HepG2 (cell line): ENCODE measurements at regions not wholly inside any gene's neighbourhood (a gene's known extent, or its start where the extent isn't known, plus 50 kb on each side); places are given as distances from the start of the nearest gene placed in this dataset.

Experiments
- MEIS2 ChIP-seq: sonication (generic); formaldehyde crosslinking; IDR thresholded peaks from 2 replicates; pipeline ENCODE4 v1.9.0; 2021; ENCODE audit warnings: mild to moderate bottlenecking, missing genetic modification reagents
- MYC ChIP-seq: sonication (generic); formaldehyde crosslinking; IDR thresholded peaks from 2 replicates; pipeline ENCODE4 v1.9.0; 2021; ENCODE audit warnings: missing genetic modification reagents, borderline replicate concordance
- SALL2 ChIP-seq: sonication (generic); formaldehyde crosslinking; IDR thresholded peaks from 2 replicates; pipeline ENCODE4 v1.8.1; 2023; ENCODE audit warnings: mild to moderate bottlenecking, missing genetic modification reagents, inconsistent platforms
- SMAD1 ChIP-seq: sonication (generic); formaldehyde crosslinking; IDR thresholded peaks from 2 replicates; pipeline ENCODE4 v1.4.0; 2020; ENCODE audit warnings: missing genetic modification reagents, low read depth, mild to moderate bottlenecking, borderline replicate concordance
- WIZ ChIP-seq: sonication (generic); formaldehyde crosslinking; IDR thresholded peaks from 2 replicates; pipeline ENCODE4 v1.5.1; 2020; ENCODE audit warnings: mild to moderate bottlenecking, missing genetic modification reagents
- ZFP36L1 ChIP-seq: sonication (generic); formaldehyde crosslinking; IDR thresholded peaks from 2 replicates; pipeline ENCODE4 v1.8.0; 2022; ENCODE audit warnings: mild to moderate bottlenecking, missing genetic modification reagents, moderate library complexity
- ZNF142 ChIP-seq: sonication (generic); formaldehyde crosslinking; IDR thresholded peaks from 2 replicates; pipeline ENCODE4 v1.4.0; 2020; ENCODE audit warnings: missing genetic modification reagents
- ZNF230 ChIP-seq: sonication (generic); formaldehyde crosslinking; IDR thresholded peaks from 2 replicates; pipeline ENCODE4 v1.4.0; 2020; ENCODE audit warnings: mild to moderate bottlenecking, missing genetic modification reagents
- ZNF558 ChIP-seq: sonication (generic); formaldehyde crosslinking; IDR thresholded peaks from 2 replicates; pipeline ENCODE4 v1.9.0; 2022; ENCODE audit warnings: mild to moderate bottlenecking, missing genetic modification reagents, borderline replicate concordance
- ZNF670 ChIP-seq: sonication (generic); formaldehyde crosslinking; IDR thresholded peaks from 2 replicates; pipeline ENCODE4 v1.8.0; 2022; ENCODE audit warnings: mild to moderate bottlenecking, missing genetic modification reagents, borderline replicate concordance
- ZNF724P ChIP-seq: sonication (generic); formaldehyde crosslinking; IDR thresholded peaks from 2 replicates; pipeline ENCODE4 v1.8.0; 2022; ENCODE audit warnings: missing genetic modification reagents, borderline replicate concordance
- ZNF747 ChIP-seq: sonication (generic); formaldehyde crosslinking; IDR thresholded peaks from 2 replicates; pipeline ENCODE4 v1.8.1; 2023; ENCODE audit warnings: missing genetic modification reagents, mild to moderate bottlenecking, borderline replicate concordance
- ZNF777 ChIP-seq: sonication (generic); formaldehyde crosslinking; IDR thresholded peaks from 2 replicates; pipeline ENCODE4 v1.4.0; 2020; ENCODE audit warnings: missing genetic modification reagents
- ZNF792 ChIP-seq: IDR thresholded peaks from 2 replicates; pipeline ENCODE4 v1.6.1; 2016
- TF ChIP-seq, protein P1 (sequence below): sonication (generic); formaldehyde crosslinking; IDR thresholded peaks from 2 replicates; pipeline ENCODE4 v1.5.0; 2020; ENCODE audit warnings: mild to moderate bottlenecking, missing genetic modification reagents, moderate library complexity
- TF ChIP-seq, protein P2 (sequence below): conservative IDR thresholded peaks from 2 replicates; pipeline ENCODE4 v1.6.1; 2018; ENCODE audit warnings: missing genetic modification reagents
- TF ChIP-seq, protein P3 (sequence below): sonication (generic); formaldehyde crosslinking; IDR thresholded peaks from 2 replicates; pipeline ENCODE4 v1.5.1; 2020; ENCODE audit warnings: missing genetic modification reagents, mild to moderate bottlenecking, borderline replicate concordance

- TF ChIP-seq ZNF142 (CRISPR knock-in tag) (peak; percentile 66; the same call in 1 of the 2 replicates), SMAD1 (CRISPR knock-in tag) (0 out of 2 replicates have a peak, but pooled peaks have one; percentile 47), SALL2 (CRISPR knock-in tag) (0 out of 2 replicates have a peak, but pooled peaks have one; percentile 15), ZNF724P (CRISPR knock-in tag) (peak; percentile 77; the same call in 1 of the 2 replicates), ZNF747 (CRISPR knock-in tag) (peak; percentile 85; the same call in 1 of the 2 replicates), WIZ (CRISPR knock-in tag) (no peak; the same call in 1 of the 2 replicates), MEIS2 (CRISPR knock-in tag) (0 out of 2 replicates have a peak, but pooled peaks have one; percentile 88), ZNF777 (CRISPR knock-in tag) (no peak), ZNF558 (CRISPR knock-in tag) (peak; percentile 28; the same call in 1 of the 2 replicates), ZNF792 (CRISPR knock-in tag) (peak; percentile 90), MYC (CRISPR knock-in tag) (peak; percentile 69; the same call in 1 of the 2 replicates), ZNF230 (CRISPR knock-in tag) (no peak; the same call in 1 of the 2 replicates), ZNF670 (CRISPR knock-in tag) (peak; percentile 34; the same call in 1 of the 2 replicates), ZFP36L1 (CRISPR knock-in tag) (0 out of 2 replicates have a peak, but pooled peaks have one; percentile 39)
- TF ChIP-seq, protein P1, sequence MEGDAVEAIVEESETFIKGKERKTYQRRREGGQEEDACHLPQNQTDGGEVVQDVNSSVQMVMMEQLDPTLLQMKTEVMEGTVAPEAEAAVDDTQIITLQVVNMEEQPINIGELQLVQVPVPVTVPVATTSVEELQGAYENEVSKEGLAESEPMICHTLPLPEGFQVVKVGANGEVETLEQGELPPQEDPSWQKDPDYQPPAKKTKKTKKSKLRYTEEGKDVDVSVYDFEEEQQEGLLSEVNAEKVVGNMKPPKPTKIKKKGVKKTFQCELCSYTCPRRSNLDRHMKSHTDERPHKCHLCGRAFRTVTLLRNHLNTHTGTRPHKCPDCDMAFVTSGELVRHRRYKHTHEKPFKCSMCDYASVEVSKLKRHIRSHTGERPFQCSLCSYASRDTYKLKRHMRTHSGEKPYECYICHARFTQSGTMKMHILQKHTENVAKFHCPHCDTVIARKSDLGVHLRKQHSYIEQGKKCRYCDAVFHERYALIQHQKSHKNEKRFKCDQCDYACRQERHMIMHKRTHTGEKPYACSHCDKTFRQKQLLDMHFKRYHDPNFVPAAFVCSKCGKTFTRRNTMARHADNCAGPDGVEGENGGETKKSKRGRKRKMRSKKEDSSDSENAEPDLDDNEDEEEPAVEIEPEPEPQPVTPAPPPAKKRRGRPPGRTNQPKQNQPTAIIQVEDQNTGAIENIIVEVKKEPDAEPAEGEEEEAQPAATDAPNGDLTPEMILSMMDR = 0 out of 2 replicates have a peak, but pooled peaks have one; percentile 3
- TF ChIP-seq, protein P2, sequence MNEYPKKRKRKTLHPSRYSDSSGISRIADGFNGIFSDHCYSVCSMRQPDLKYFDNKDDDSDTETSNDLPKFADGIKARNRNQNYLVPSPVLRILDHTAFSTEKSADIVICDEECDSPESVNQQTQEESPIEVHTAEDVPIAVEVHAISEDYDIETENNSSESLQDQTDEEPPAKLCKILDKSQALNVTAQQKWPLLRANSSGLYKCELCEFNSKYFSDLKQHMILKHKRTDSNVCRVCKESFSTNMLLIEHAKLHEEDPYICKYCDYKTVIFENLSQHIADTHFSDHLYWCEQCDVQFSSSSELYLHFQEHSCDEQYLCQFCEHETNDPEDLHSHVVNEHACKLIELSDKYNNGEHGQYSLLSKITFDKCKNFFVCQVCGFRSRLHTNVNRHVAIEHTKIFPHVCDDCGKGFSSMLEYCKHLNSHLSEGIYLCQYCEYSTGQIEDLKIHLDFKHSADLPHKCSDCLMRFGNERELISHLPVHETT = 0 out of 2 replicates have a peak, but pooled peaks have one; percentile 47
- TF ChIP-seq, protein P3, sequence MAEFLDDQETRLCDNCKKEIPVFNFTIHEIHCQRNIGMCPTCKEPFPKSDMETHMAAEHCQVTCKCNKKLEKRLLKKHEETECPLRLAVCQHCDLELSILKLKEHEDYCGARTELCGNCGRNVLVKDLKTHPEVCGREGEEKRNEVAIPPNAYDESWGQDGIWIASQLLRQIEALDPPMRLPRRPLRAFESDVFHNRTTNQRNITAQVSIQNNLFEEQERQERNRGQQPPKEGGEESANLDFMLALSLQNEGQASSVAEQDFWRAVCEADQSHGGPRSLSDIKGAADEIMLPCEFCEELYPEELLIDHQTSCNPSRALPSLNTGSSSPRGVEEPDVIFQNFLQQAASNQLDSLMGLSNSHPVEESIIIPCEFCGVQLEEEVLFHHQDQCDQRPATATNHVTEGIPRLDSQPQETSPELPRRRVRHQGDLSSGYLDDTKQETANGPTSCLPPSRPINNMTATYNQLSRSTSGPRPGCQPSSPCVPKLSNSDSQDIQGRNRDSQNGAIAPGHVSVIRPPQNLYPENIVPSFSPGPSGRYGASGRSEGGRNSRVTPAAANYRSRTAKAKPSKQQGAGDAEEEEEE (CRISPR knock-in tag) = no peak; the same call in 1 of the 2 replicates
Measured at GRCh38 chr6:1227935-1228753, 83.8 kb upstream of the FOXQ1 start (continued).
